Activated CD8-positive, alpha-beta T cell treated with anti-CD3 and anti-CD28 coated beads, Interleukin-2, amount 10 ng/mL, durations not matched to agents 7 days and 5 days (primary cell): ENCODE measurements at regions not wholly inside any gene's neighbourhood (a gene's known extent, or its start where the extent isn't known, plus 50 kb on each side); places are given as distances from the start of the nearest gene placed in this dataset.

Experiments used
- ATAC-seq: fragments of 150-1000 bp; cut with Tn5 transposase; one replicate; pipeline ENCODE4 v1.10.0; 2021; ENCODE audit warnings: moderate library complexity
- CTCF ChIA-PET: fragments of 350-600 bp; sonication (Branson Sonifier 250); formaldehyde crosslinking; loops from one replicate; lab custom pipeline; 2021; ENCODE audit warnings: antibody characterized with exemption; lab: Charles Lee
- POLR2A ChIA-PET: fragments of 350-600 bp; sonication (Branson Sonifier 250); formaldehyde crosslinking; loops from one replicate; lab custom pipeline; 2021; ENCODE audit warnings: antibody characterized with exemption; lab: Charles Lee
- DNase-seq: peaks from one replicate; pipeline ENCODE4 v3.0.0-alpha.2; 2020
- H3K27ac Mint-ChIP-seq: one replicate; pipeline ENCODE4 v1.8.0; 2021; ENCODE audit warnings: mild to moderate bottlenecking, mixed read lengths
- H3K27me3 Mint-ChIP-seq: one replicate; pipeline ENCODE4 v1.8.0; 2021; ENCODE audit warnings: low read depth, mixed read lengths
- H3K36me3 Mint-ChIP-seq: one replicate; pipeline ENCODE4 v1.8.0; 2021; ENCODE audit warnings: low read depth, mixed read lengths
- H3K4me1 Mint-ChIP-seq: one replicate; pipeline ENCODE4 v1.8.0; 2021; ENCODE audit warnings: low read depth, mixed read lengths
- H3K4me3 Mint-ChIP-seq: one replicate; pipeline ENCODE4 v1.8.0; 2021; ENCODE audit warnings: mild to moderate bottlenecking, mixed read lengths
- H3K9me3 Mint-ChIP-seq: one replicate; pipeline ENCODE4 v1.8.0; 2022; ENCODE audit warnings: mixed read lengths; ENCODE audit not compliant: insufficient read depth

DNA sequence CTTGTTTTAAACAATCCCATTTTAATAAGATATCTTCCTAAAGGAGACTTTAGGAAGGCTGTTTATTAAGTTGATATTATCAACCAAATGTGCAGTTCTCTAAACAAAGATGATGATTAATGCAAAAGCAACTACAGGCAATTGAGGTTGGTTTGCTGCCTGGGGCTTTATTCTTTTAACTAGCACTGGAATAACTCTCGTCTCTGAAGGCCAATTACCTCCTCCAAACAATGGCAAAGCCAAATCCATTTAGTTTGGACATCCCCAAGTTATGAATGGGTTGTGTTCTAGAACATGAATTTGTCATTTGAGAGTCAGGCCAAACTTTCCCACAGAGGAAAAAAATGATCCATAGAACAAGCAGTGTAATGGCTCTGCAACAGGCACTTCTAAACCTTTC, 114.1 kb downstream of the SLC16A9 start:
- ChIA-PET POLR2A (no interaction called here), CTCF (no interaction called here)
- no peak overlapping the region for H3K4me3 Mint-ChIP-seq
- no peaks in the 10 kb centered on the region for H3K9me3 Mint-ChIP-seq
- H3K27ac Mint-ChIP-seq, result no peak overlapping the region
- H3K36me3 Mint-ChIP-seq, result no peaks in the 10 kb centered on the region
- DNase-seq (no peak), ATAC-seq (no peak)
- no peaks in the 10 kb centered on the region for H3K27me3 Mint-ChIP-seq
- no peaks in the 10 kb centered on the region for H3K4me1 Mint-ChIP-seq

- no peak overlapping the region for H3K4me3 Mint-ChIP-seq
- no peaks in the 10 kb centered on the region for H3K27me3 Mint-ChIP-seq
- no peak for ATAC-seq
- H3K27ac Mint-ChIP-seq, result no peak overlapping the region
- H3K36me3 Mint-ChIP-seq, result no peaks in the 10 kb centered on the region
- no peaks in the 10 kb centered on the region for H3K9me3 Mint-ChIP-seq
- DNase-seq, result no peak
- POLR2A ChIA-PET, result no interaction called here
- CTCF ChIA-PET, result no interaction called here
- no peaks in the 10 kb centered on the region for H3K4me1 Mint-ChIP-seq
These were observed 115.9 kb downstream of the SLC16A9 start for GRCh38 chr10:59593768-59594167.

DNA sequence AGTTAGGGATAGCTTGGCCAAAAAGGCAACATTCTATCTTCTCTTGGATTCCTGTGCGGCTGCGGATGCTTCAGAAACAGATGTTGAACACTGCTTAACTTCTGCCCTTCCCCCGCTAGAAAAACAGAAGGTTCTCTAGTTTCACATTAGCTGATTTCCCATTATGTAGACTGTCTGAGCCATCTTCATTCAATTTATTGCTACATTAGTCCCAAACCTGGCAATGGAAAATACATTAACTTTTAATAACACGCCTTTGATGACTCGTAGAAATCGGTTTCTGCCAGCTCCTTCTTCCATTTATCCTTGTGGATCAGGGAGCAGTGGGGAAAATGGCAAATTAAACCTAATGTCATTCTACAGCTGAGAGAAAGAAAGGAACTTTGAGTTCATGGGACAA, 119.9 kb downstream of the SLC16A9 start:
- Mint-ChIP-seq H3K27ac (no peak overlapping the region), H3K36me3 (no peaks in the 10 kb centered on the region), H3K4me1 (no peaks in the 10 kb centered on the region), H3K9me3 (no peaks in the 10 kb centered on the region), H3K4me3 (no peak overlapping the region), H3K27me3 (peaks cover 2% of the 10 kb centered on the region)
- POLR2A ChIA-PET, result no interaction called here
- CTCF ChIA-PET, result no interaction called here
- no peak for DNase-seq
- no peak for ATAC-seq

DNA sequence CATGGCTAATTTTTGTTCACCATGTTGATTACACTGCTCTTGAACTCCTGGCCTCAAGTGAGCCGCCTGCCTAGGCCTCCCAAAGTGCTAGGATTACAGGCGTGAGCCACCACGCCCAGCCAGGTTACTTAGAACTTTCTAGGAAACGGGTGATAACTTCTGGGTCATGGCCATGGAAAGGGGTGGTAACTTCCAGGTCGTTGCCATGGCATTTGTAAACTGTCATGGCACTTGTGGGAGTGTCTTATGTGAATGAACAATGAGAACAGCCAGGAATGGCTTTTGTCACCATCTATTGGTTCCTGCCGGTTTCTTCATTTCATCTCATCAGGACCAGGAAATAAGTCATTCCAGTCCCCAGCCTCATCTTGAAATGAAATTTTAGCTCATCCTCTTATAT, 120.9 kb downstream of the SLC16A9 start:
- H3K27ac Mint-ChIP-seq, result no peak overlapping the region
- peaks cover 2% of the 10 kb centered on the region for H3K27me3 Mint-ChIP-seq
- H3K4me3 Mint-ChIP-seq, result no peak overlapping the region
- H3K9me3 Mint-ChIP-seq, result no peaks in the 10 kb centered on the region
- ATAC-seq, result no peak
- ChIA-PET POLR2A (no interaction called here), CTCF (no interaction called here)
- DNase-seq, result no peak
- H3K36me3 Mint-ChIP-seq, result no peaks in the 10 kb centered on the region
- H3K4me1 Mint-ChIP-seq, result no peaks in the 10 kb centered on the region

GRCh38 chr10:59587756-59588140, 121.9 kb downstream of the SLC16A9 start:
- Mint-ChIP-seq H3K4me1 (no peaks in the 10 kb centered on the region), H3K9me3 (no peaks in the 10 kb centered on the region), H3K27me3 (peaks cover 2% of the 10 kb centered on the region), H3K4me3 (no peak overlapping the region), H3K27ac (no peak overlapping the region), H3K36me3 (no peaks in the 10 kb centered on the region)
- CTCF ChIA-PET, result no interaction called here
- DNase-seq (no peak), ATAC-seq (no peak)
- POLR2A ChIA-PET, result no interaction called here

DNA sequence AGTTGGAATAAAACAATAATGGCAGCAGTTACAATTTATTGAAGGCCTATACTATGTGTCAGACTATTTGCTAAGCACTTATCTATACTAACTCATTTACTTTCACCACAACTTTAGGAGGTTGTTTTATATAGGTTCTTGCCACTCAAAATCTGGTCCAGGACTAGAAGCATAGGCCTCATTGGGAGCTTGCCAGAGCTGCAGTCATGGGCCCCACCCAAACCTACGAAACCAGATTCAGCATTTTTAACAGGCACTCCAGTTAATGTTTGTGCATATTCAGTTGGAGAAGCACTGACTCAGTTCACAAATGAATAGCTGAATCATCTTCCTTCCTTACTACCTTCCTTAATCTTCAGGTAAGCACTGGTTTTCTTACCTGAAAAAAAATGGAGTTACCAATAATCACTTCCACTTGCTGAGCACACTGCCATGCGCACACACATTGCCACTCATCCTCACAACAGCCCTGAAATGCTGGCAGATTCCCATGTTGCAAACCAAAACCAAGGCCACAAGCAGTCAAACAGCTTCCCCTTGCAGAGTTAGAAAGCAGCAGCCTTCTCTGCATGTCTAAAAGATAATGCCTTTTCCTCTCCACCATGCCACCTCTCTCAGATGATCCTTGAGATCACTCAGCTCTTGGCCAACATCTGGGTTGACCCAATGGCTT, 122.4 kb downstream of the SLC16A9 start:
- POLR2A ChIA-PET, result no interaction called here
- H3K27me3 Mint-ChIP-seq, result peaks cover 2% of the 10 kb centered on the region
- no peaks in the 10 kb centered on the region for H3K36me3 Mint-ChIP-seq
- no peak overlapping the region for H3K4me3 Mint-ChIP-seq
- ATAC-seq (no peak), DNase-seq (no peak)
- H3K27ac Mint-ChIP-seq, result no peak overlapping the region
- H3K4me1 Mint-ChIP-seq, result no peaks in the 10 kb centered on the region
- H3K9me3 Mint-ChIP-seq, result no peaks in the 10 kb centered on the region
- CTCF ChIA-PET, result no interaction called here

DNA sequence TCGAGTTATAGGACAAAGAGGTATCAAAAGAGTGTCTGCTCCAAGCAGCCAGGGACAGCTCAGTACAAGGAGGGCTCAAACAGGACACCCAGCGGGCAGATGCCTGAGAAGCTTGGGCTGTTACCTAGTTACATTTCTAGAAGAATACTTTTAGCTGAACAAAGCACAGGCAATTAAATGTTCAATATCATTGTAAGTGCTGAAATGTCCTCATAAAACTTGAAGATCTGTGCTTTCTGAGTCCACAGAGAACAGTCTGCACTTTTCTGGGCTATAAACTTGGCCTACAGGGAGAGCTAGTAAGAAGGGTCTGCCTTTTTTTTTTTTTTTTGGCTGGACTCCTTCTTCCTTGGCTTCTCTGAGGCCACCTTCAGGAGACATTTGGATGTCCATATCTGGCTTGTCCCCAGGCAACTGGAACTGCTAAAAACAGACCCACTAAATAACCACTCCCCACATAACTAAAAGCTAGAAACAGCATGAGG, 123.2 kb downstream of the SLC16A9 start:
- Mint-ChIP-seq H3K27ac (no peak overlapping the region), H3K36me3 (no peaks in the 10 kb centered on the region), H3K27me3 (peaks cover 2% of the 10 kb centered on the region), H3K4me3 (no peak overlapping the region), H3K4me1 (no peaks in the 10 kb centered on the region), H3K9me3 (no peaks in the 10 kb centered on the region)
- ChIA-PET CTCF (no interaction called here), POLR2A (no interaction called here)
- ATAC-seq (no peak), DNase-seq (no peak)

GRCh38 chr10:59585046-59585700, 124.5 kb downstream of the SLC16A9 start:
- ChIA-PET CTCF (no interaction called here), POLR2A (no interaction called here)
- Mint-ChIP-seq H3K9me3 (no peaks in the 10 kb centered on the region), H3K27ac (no peak overlapping the region), H3K27me3 (peaks cover 2% of the 10 kb centered on the region), H3K36me3 (no peaks in the 10 kb centered on the region), H3K4me1 (no peaks in the 10 kb centered on the region), H3K4me3 (no peak overlapping the region)
- ATAC-seq (no peak), DNase-seq (no peak)

- H3K9me3 Mint-ChIP-seq, result no peaks in the 10 kb centered on the region
- H3K27me3 Mint-ChIP-seq, result peaks cover 2% of the 10 kb centered on the region
- POLR2A ChIA-PET, result no interaction called here
- ATAC-seq, result no peak
- no peaks in the 10 kb centered on the region for H3K4me1 Mint-ChIP-seq
- no peak overlapping the region for H3K4me3 Mint-ChIP-seq
- no peaks in the 10 kb centered on the region for H3K36me3 Mint-ChIP-seq
- H3K27ac Mint-ChIP-seq, result no peak overlapping the region
- CTCF ChIA-PET, result no interaction called here
- DNase-seq, result no peak
These were observed 126.9 kb downstream of the SLC16A9 start for GRCh38 chr10:59582780-59583179.

DNA sequence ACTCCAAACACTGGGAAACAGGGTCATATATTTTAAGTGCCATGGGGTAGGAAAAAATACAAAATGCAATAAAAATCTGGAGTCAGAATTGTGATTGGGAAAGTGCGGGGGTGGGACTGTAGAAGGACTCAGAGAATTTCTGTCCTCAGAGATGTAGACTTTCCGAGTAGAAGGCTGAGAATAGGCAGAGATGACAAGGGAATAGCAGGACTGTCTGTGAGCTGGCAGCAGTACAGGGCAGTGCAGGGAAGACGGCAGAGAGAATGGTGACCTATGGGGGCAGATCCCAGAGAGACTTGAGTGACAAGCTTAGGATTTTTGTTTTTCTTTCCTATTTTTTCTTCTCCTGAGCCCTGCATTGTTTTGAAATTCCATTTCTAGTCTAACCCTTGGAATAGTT, 127.6 kb downstream of the SLC16A9 start:
- DNase-seq (no peak), ATAC-seq (no peak)
- Mint-ChIP-seq H3K27ac (no peak overlapping the region), H3K9me3 (no peaks in the 10 kb centered on the region), H3K27me3 (peaks cover 2% of the 10 kb centered on the region), H3K4me1 (no peaks in the 10 kb centered on the region), H3K4me3 (no peak overlapping the region), H3K36me3 (no peaks in the 10 kb centered on the region)
- POLR2A ChIA-PET, result no interaction called here
- CTCF ChIA-PET, result interaction anchor here (0.6 kb wide), 1 partner anchor 204 kb away, joined by 3 read pairs; no protein-coding TSS in a partner anchor

- ChIA-PET POLR2A (no interaction called here), CTCF (no interaction called here)
- Mint-ChIP-seq H3K27ac (no peak overlapping the region), H3K9me3 (no peaks in the 10 kb centered on the region), H3K4me1 (no peaks in the 10 kb centered on the region), H3K4me3 (no peak overlapping the region), H3K36me3 (no peaks in the 10 kb centered on the region), H3K27me3 (no peaks in the 10 kb centered on the region)
- DNase-seq (no peak), ATAC-seq (no peak)
These were observed 129.4 kb downstream of the SLC16A9 start for GRCh38 chr10:59580026-59580863.

GRCh38 chr10:59578741-59579140, 130.9 kb downstream of the SLC16A9 start:
- no peak for DNase-seq
- ChIA-PET CTCF (no interaction called here), POLR2A (no interaction called here)
- H3K9me3 Mint-ChIP-seq, result no peaks in the 10 kb centered on the region
- no peaks in the 10 kb centered on the region for H3K36me3 Mint-ChIP-seq
- no peaks in the 10 kb centered on the region for H3K27me3 Mint-ChIP-seq
- H3K4me1 Mint-ChIP-seq, result no peaks in the 10 kb centered on the region
- H3K4me3 Mint-ChIP-seq, result no peak overlapping the region
- no peak overlapping the region for H3K27ac Mint-ChIP-seq
- no peak for ATAC-seq
